ENCODE measurements at regions not wholly inside any gene's neighbourhood (a gene's known extent, or its start where the extent isn't known, plus 50 kb on each side); places are given as distances from the start of the nearest gene placed in this dataset.
"Not testable (repeated sequence)": the region's sequence is repeated elsewhere in the genome, so short reads cannot be mapped to it uniquely, and the experiment has no call there.

DNA sequence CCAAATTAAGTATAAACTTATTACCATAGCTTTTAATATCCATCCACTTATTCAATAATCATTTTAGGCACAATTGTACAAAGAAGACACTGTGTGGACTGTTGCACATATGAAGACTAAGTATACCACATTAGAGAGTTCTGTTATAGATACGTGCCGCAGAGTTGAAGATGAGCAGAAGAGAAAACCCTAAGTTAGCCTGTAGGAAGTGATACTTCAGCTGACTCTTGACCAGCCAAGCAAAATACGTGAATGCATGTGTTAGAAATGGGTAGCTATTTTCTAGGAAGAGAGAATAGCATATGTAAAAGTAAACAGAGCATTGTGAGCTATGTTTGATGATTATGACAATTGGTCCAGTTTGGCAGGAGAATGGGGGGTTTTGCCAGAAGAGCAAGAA, 272.0 kb upstream of the ATP11B start:
- DNase-seq, result no peak
- Mint-ChIP-seq H3K27me3 (ENCODE audit: insufficient read depth, unreplicated experiment) (no peaks in the 10 kb centered on the region), H3K27ac (ENCODE audit: unreplicated experiment) (no peak overlapping the region), H3K4me3 (ENCODE audit: unreplicated experiment) (no peak overlapping the region), H3K4me1 (ENCODE audit: low read depth, unreplicated experiment) (no peaks in the 10 kb centered on the region), H3K9me3 (ENCODE audit: unreplicated experiment) (no peaks in the 10 kb centered on the region), H3K36me3 (ENCODE audit: insufficient read depth, unreplicated experiment) (no peaks in the 10 kb centered on the region)
- POLR2A ChIA-PET, result no interaction called here
- Histone ChIP-seq H3K9me3 (no peaks in the 10 kb centered on the region), H3K36me3 (ENCODE audit: control insufficient read depth, insufficient read depth, low read length) (no peaks in the 10 kb centered on the region), H3K27me3 (replicated peaks; ENCODE audit: control insufficient read depth, insufficient read depth, low read length) (no peaks in the 10 kb centered on the region), H3K4me3 (ENCODE audit: low read depth, low read length) (no peak overlapping the region), H3K4me1 (no peaks in the 10 kb centered on the region)
- no TSS peak for BruUV-seq (replicated peaks)
- CTCF ChIA-PET, result no interaction called here
- TF ChIP-seq, protein P1, sequence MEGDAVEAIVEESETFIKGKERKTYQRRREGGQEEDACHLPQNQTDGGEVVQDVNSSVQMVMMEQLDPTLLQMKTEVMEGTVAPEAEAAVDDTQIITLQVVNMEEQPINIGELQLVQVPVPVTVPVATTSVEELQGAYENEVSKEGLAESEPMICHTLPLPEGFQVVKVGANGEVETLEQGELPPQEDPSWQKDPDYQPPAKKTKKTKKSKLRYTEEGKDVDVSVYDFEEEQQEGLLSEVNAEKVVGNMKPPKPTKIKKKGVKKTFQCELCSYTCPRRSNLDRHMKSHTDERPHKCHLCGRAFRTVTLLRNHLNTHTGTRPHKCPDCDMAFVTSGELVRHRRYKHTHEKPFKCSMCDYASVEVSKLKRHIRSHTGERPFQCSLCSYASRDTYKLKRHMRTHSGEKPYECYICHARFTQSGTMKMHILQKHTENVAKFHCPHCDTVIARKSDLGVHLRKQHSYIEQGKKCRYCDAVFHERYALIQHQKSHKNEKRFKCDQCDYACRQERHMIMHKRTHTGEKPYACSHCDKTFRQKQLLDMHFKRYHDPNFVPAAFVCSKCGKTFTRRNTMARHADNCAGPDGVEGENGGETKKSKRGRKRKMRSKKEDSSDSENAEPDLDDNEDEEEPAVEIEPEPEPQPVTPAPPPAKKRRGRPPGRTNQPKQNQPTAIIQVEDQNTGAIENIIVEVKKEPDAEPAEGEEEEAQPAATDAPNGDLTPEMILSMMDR (IDR thresholded peaks at IDR 0.05; ENCODE audit: insufficient read depth in 1 of 2, low read depth in 1 of 2, low read length in 1 of 2, severe bottlenecking in 1 of 2, unreplicated experiment in 1 of 2), result no peak
- intact Hi-C loops (cut with micrococcal nuclease; ENCODE audit: unreplicated experiment), result no loop called here

DNA sequence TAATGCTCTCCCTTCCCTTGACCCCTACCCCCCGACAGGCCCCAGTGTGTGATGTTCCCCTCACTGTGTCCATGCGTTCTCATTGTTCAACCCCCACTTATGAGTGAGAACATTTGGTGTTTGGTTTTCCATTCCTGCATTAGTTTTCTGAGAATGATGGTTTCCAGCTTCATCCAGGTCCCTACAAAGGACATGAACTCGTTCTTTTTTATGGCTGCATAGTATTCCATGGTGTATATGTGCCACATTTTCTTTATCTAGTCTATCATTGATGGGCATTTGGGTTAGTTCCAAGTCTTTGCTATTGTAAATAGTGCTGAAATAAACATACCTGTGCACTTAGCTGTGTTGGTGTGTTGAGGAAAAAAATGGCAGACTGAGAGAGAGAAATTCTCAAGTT, 269.9 kb upstream of the ATP11B start:
- H3K4me1 ChIP-seq; H3K27me3 ChIP-seq (replicated peaks; ENCODE audit: control insufficient read depth, insufficient read depth, low read length); H3K9me3 Mint-ChIP-seq (ENCODE audit: unreplicated experiment); H3K36me3 Mint-ChIP-seq (ENCODE audit: insufficient read depth, unreplicated experiment); BruUV-seq (replicated peaks); H3K9me3 ChIP-seq; H3K27ac Mint-ChIP-seq (ENCODE audit: unreplicated experiment); DNase-seq; H3K4me3 Mint-ChIP-seq (ENCODE audit: unreplicated experiment); CTCF ChIA-PET; intact Hi-C loops (cut with micrococcal nuclease; ENCODE audit: unreplicated experiment); POLR2A ChIA-PET; H3K4me3 ChIP-seq (ENCODE audit: low read depth, low read length); H3K36me3 ChIP-seq (ENCODE audit: control insufficient read depth, insufficient read depth, low read length); H3K27me3 Mint-ChIP-seq (ENCODE audit: insufficient read depth, unreplicated experiment); H3K4me1 Mint-ChIP-seq (ENCODE audit: low read depth, unreplicated experiment): not testable (repeated sequence)

DNA sequence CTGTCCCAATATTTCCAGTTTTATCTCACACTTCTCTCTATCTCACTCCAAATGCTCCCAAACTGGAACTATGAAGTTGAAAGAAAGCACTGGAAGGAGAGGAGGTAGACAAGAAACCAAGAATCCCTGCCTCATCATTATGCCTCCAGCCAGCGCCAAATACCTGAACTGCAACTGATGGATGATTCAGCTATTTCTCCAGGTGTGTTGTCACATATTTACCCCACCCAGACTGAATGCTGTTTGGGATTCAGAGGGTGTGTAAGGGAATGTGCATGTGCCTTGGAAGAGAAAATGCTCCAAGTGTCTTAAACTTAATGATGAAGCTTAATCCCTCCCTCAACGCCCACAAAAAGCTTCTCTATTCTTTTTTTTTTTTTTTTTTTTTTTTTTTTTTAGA, 269.5 kb upstream of the ATP11B start:
- no peak for DNase-seq
- Mint-ChIP-seq H3K9me3 (ENCODE audit: unreplicated experiment) (no peaks in the 10 kb centered on the region), H3K4me3 (ENCODE audit: unreplicated experiment) (no peak overlapping the region), H3K27me3 (ENCODE audit: insufficient read depth, unreplicated experiment) (no peaks in the 10 kb centered on the region), H3K4me1 (ENCODE audit: low read depth, unreplicated experiment) (peaks cover 7% of the 10 kb centered on the region), H3K27ac (ENCODE audit: unreplicated experiment) (no peak overlapping the region), H3K36me3 (ENCODE audit: insufficient read depth, unreplicated experiment) (no peaks in the 10 kb centered on the region)
- intact Hi-C loops (cut with micrococcal nuclease; ENCODE audit: unreplicated experiment), result no loop called here
- no peak overlapping the region for H3K4me3 ChIP-seq (ENCODE audit: low read depth, low read length)
- no peaks in the 10 kb centered on the region for H3K4me1 ChIP-seq
- TF ChIP-seq, protein P1 (IDR thresholded peaks at IDR 0.05; ENCODE audit: insufficient read depth in 1 of 2, low read depth in 1 of 2, low read length in 1 of 2, severe bottlenecking in 1 of 2, unreplicated experiment in 1 of 2), result no peak
- H3K36me3 ChIP-seq (ENCODE audit: control insufficient read depth, insufficient read depth, low read length), result no peaks in the 10 kb centered on the region
- no peaks in the 10 kb centered on the region for H3K9me3 ChIP-seq
- ChIA-PET CTCF (no interaction called here), POLR2A (no interaction called here)
- no TSS peak for BruUV-seq (replicated peaks)
- H3K27me3 ChIP-seq (replicated peaks; ENCODE audit: control insufficient read depth, insufficient read depth, low read length), result no peaks in the 10 kb centered on the region

DNA sequence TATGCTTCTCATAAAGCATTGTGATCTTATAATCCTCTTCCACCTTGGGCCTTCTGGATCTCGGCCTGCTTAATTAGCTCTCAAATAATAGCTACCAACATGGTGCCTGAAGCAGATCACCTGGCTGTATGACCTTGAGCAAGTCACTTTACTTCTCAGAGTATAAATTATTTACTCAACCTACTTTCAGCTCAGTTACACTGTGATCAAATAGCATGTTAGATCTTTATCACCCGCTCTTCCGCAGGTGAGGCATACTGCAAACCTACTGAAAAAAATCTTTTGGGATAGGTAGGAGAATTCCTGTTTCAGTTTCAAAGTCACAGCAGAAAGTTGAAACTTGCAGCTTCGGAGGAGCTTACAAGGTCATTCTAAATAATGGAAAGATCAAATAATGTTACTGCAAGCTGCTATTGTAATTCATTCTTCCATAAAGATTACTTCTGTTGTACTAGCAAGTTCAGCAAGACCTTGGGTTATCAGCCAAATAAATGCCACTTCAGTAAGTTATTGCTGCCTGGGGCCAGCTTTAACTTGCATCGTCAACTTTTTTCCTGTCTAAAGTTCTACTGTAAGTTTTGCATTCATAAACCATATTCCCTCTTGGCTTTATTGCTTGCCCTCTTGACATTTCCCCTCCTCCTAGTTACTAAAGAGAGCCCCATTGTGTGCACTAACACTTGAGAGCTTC, 268.4 kb upstream of the ATP11B start:
- BruUV-seq (replicated peaks), result no TSS peak
- Histone ChIP-seq H3K36me3 (ENCODE audit: control insufficient read depth, insufficient read depth, low read length) (no peaks in the 10 kb centered on the region), H3K4me1 (no peaks in the 10 kb centered on the region), H3K27me3 (replicated peaks; ENCODE audit: control insufficient read depth, insufficient read depth, low read length) (no peaks in the 10 kb centered on the region), H3K9me3 (no peaks in the 10 kb centered on the region), H3K4me3 (ENCODE audit: low read depth, low read length) (no peak overlapping the region)
- no peak overlapping the region for H3K27ac Mint-ChIP-seq (ENCODE audit: unreplicated experiment)
- CTCF ChIA-PET, result no interaction called here
- H3K9me3 Mint-ChIP-seq (ENCODE audit: unreplicated experiment), result no peaks in the 10 kb centered on the region
- no peak overlapping the region for H3K4me3 Mint-ChIP-seq (ENCODE audit: unreplicated experiment)
- peaks cover 7% of the 10 kb centered on the region for H3K4me1 Mint-ChIP-seq (ENCODE audit: low read depth, unreplicated experiment)
- no peak for DNase-seq
- POLR2A ChIA-PET, result no interaction called here
- H3K27me3 Mint-ChIP-seq (ENCODE audit: insufficient read depth, unreplicated experiment), result no peaks in the 10 kb centered on the region
- H3K36me3 Mint-ChIP-seq (ENCODE audit: insufficient read depth, unreplicated experiment), result no peaks in the 10 kb centered on the region
- TF ChIP-seq, protein P1 (IDR thresholded peaks at IDR 0.05; ENCODE audit: insufficient read depth in 1 of 2, low read depth in 1 of 2, low read length in 1 of 2, severe bottlenecking in 1 of 2, unreplicated experiment in 1 of 2), result no peak
- intact Hi-C loops (cut with micrococcal nuclease; ENCODE audit: unreplicated experiment), result no loop called here
